ENCODE measurements at regions not wholly inside any gene's neighbourhood (a gene's known extent, or its start where the extent isn't known, plus 50 kb on each side); places are given as distances from the start of the nearest gene placed in this dataset.

- TF ChIP-seq POU6F1 (CRISPR knock-in tag; IDR thresholded peaks at IDR 0.05; ENCODE audit: borderline replicate concordance, low read depth) = no peak
- no peak for ATAC-seq
These were observed 244.5 kb upstream of the PTER start for GRCh38 chr10:16192337-16192736.

DNA sequence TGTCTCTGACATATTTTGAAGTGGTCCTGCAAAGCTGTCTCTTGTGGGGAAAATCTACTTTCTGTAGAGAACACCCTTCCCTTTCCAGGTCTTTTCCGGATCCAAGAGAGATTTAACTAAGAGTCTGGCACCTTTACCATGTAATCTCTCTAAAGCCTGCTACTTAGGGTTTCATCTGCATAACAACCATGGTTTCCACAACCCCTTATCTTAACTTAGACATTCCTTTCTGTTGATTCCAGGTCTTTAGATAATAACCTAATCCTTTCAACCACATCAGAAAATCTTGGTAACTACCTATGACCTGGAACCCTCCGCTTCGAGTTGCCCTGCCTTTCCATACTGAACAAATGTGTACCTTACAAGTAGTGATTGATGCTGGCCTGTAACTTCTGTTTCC, 243.6 kb upstream of the PTER start:
- ATAC-seq = no peak
- no peak for TF ChIP-seq TCF4 (CRISPR knock-in tag; IDR thresholded peaks at IDR 0.05; ENCODE audit: borderline replicate concordance)
- TF ChIP-seq TSHZ2 (CRISPR knock-in tag; IDR thresholded peaks at IDR 0.05) = no peak
- no peak for TF ChIP-seq TOX (CRISPR knock-in tag; IDR thresholded peaks at IDR 0.05; ENCODE audit: borderline replicate concordance)
- no peak for TF ChIP-seq ZFP3 (CRISPR knock-in tag; IDR thresholded peaks at IDR 0.05)
- TF ChIP-seq PPARA (CRISPR knock-in tag; IDR thresholded peaks at IDR 0.05; ENCODE audit: borderline replicate concordance) = no peak
- no peak for TF ChIP-seq CSDC2 (CRISPR knock-in tag; IDR thresholded peaks at IDR 0.05)
- no peak for TF ChIP-seq BACH2 (CRISPR knock-in tag; IDR thresholded peaks at IDR 0.05; ENCODE audit: borderline replicate concordance)
- TF ChIP-seq OSR1 (CRISPR knock-in tag; IDR thresholded peaks at IDR 0.05) = no peak
- TF ChIP-seq GLIS3 (CRISPR knock-in tag; IDR thresholded peaks at IDR 0.05) = no peak
- TF ChIP-seq CREB5 (CRISPR knock-in tag; IDR thresholded peaks at IDR 0.05; ENCODE audit: low read depth) = no peak
- no peak for TF ChIP-seq ARNTL (CRISPR knock-in tag; IDR thresholded peaks at IDR 0.05; ENCODE audit: borderline replicate concordance, low read depth)
- no peak for TF ChIP-seq SNAI2 (CRISPR knock-in tag; IDR thresholded peaks at IDR 0.05)
- TF ChIP-seq ESRRG (CRISPR knock-in tag; IDR thresholded peaks at IDR 0.05) = no peak
- TF ChIP-seq ZNF565 (CRISPR knock-in tag; conservative IDR thresholded peaks at IDR 0.05; ENCODE audit: low read depth) = no peak
- no peak for TF ChIP-seq RARB (CRISPR knock-in tag; IDR thresholded peaks at IDR 0.05)
- TF ChIP-seq ZC3H10 (CRISPR knock-in tag; IDR thresholded peaks at IDR 0.05) = no peak
- no peak for TF ChIP-seq ZFP30 (CRISPR knock-in tag; IDR thresholded peaks at IDR 0.05)

DNA sequence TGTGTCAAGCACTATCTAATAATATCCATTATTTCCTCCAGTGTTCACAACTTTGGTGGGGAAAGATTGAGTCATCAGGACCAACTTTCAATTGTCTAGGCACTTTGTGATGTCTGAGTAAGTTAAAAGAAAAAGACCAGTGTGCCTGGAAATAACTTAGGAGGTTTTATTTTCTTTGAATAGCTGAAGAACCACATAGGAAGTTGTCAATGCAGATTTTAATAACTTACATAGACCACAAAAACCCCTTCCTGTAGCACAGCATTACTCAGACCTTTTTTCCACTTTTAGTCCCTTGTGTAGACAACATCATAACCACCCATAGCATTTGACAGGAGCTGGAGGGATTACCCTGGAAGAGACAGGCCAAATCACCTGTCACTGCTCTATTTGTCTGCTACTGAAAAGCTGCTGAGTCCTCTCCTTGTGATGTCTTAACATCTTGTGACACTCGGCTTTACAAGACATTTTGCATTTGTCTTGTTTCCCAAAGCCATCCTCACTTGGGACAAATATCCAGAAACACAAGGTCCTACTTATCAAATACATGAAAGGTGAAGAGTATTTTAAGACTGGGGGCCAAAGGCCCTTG, 241.5 kb upstream of the PTER start:
- ATAC-seq = no peak
- TF ChIP-seq ARNTL (CRISPR knock-in tag; IDR thresholded peaks at IDR 0.05; ENCODE audit: borderline replicate concordance, low read depth) (no peak), ZC3H10 (CRISPR knock-in tag; IDR thresholded peaks at IDR 0.05) (no peak), TSHZ2 (CRISPR knock-in tag; IDR thresholded peaks at IDR 0.05) (no peak), ISL1 (CRISPR knock-in tag; IDR thresholded peaks at IDR 0.05) (no peak), TCF4 (CRISPR knock-in tag; IDR thresholded peaks at IDR 0.05; ENCODE audit: borderline replicate concordance) (no peak), ZNF8 (CRISPR knock-in tag; IDR thresholded peaks at IDR 0.05) (no peak), ESRRG (CRISPR knock-in tag; IDR thresholded peaks at IDR 0.05) (no peak), CREB5 (CRISPR knock-in tag; IDR thresholded peaks at IDR 0.05; ENCODE audit: low read depth) (no peak), GLIS3 (CRISPR knock-in tag; IDR thresholded peaks at IDR 0.05) (no peak), TOX (CRISPR knock-in tag; IDR thresholded peaks at IDR 0.05; ENCODE audit: borderline replicate concordance) (no peak), BACH2 (CRISPR knock-in tag; IDR thresholded peaks at IDR 0.05; ENCODE audit: borderline replicate concordance) (no peak), RARB (CRISPR knock-in tag; IDR thresholded peaks at IDR 0.05) (no peak)
- TF ChIP-seq, protein P1, sequence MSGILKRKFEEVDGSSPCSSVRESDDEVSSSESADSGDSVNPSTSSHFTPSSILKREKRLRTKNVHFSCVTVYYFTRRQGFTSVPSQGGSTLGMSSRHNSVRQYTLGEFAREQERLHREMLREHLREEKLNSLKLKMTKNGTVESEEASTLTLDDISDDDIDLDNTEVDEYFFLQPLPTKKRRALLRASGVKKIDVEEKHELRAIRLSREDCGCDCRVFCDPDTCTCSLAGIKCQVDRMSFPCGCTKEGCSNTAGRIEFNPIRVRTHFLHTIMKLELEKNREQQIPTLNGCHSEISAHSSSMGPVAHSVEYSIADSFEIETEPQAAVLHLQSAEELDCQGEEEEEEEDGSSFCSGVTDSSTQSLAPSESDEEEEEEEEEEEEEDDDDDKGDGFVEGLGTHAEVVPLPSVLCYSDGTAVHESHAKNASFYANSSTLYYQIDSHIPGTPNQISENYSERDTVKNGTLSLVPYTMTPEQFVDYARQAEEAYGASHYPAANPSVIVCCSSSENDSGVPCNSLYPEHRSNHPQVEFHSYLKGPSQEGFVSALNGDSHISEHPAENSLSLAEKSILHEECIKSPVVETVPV (CRISPR knock-in tag; IDR thresholded peaks at IDR 0.05) = no peak
